ENCODE measurements at regions not wholly inside any gene's neighbourhood (a gene's known extent, or its start where the extent isn't known, plus 50 kb on each side); places are given as distances from the start of the nearest gene placed in this dataset.

DNA sequence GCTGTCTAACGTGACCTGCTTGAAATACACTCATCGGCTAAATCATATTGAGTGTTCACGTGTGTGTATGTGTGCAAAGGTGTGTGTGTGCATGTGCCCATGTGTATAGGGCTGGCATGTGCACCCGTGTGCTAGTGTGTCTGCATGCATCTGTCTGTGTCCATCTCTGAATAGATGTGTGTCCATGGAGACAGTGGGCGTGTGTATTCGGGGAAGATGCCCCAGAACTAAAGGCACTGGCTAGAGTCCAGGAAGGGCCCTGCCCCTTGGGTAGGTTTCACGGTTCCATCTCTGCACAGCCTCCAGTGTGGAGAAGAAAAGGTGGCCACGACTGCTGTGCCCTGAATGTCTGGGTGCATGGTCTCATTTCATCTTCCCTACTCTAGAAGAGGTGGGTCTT lies 220.3 kb downstream of the MN1 start:
- WGBS, 2 donors: 81 to 85% methylated on average over 8 of the region's 8 CpGs
- no peaks in the 10 kb centered on the region for H3K9me3 ChIP-seq (ENCODE audit: control insufficient read depth in 4 of 4, insufficient read depth in 3 of 4, low read length in 3 of 4)
- no peaks in the 10 kb centered on the region for H3K27me3 ChIP-seq (ENCODE audit: control insufficient read depth in 3 of 3, insufficient read depth in 3 of 3, low read length in 2 of 3)
- H3K36me3 ChIP-seq (ENCODE audit: control insufficient read depth in 4 of 4, insufficient read depth in 4 of 4, low read length in 4 of 4): no peaks in the 10 kb centered on the region
- DNase-seq: no peak
- no peak for ATAC-seq (ENCODE audit: insufficient read depth, low FRiP score)
- no peak overlapping the region for H3K4me3 ChIP-seq
- peaks cover 0 to 29% (median 9%) of the 10 kb centered on the region in 5 donors for H3K4me1 ChIP-seq (ENCODE audit: control insufficient read depth in 5 of 5, insufficient read depth in 5 of 5, low read length in 5 of 5)
- no peak overlapping the region for H3K9ac ChIP-seq (ENCODE audit: insufficient read depth in 1 of 2, low read length in 2 of 2)
- TF ChIP-seq, protein P1, sequence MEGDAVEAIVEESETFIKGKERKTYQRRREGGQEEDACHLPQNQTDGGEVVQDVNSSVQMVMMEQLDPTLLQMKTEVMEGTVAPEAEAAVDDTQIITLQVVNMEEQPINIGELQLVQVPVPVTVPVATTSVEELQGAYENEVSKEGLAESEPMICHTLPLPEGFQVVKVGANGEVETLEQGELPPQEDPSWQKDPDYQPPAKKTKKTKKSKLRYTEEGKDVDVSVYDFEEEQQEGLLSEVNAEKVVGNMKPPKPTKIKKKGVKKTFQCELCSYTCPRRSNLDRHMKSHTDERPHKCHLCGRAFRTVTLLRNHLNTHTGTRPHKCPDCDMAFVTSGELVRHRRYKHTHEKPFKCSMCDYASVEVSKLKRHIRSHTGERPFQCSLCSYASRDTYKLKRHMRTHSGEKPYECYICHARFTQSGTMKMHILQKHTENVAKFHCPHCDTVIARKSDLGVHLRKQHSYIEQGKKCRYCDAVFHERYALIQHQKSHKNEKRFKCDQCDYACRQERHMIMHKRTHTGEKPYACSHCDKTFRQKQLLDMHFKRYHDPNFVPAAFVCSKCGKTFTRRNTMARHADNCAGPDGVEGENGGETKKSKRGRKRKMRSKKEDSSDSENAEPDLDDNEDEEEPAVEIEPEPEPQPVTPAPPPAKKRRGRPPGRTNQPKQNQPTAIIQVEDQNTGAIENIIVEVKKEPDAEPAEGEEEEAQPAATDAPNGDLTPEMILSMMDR (IDR thresholded peaks at IDR 0.05; ENCODE audit: control extremely low read depth, extremely low read depth): no peak
- no peak overlapping the region for H3K27ac ChIP-seq (ENCODE audit: low read depth in 1 of 2, low read length in 1 of 2)

DNA sequence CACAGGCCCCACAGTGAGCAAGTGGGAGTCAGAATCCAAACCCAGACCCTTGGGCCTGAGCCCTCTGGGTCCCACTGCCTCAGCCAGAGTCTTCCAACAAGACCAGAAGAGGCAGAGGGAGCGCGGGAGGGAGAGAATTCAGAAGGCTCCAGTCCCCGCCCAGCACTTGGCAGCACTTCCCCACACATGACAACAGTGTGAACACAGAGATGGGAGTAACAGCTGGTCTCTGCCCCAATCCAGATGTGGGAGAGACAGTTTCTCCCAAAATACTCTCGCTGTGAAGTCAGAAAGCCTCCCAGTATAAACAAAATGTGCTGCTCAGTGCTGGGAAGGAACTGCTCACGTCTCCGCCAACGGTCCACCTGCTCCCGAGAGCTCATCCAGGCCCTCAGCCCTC lies 219.9 kb downstream of the MN1 start:
- H3K36me3 ChIP-seq (ENCODE audit: control insufficient read depth in 4 of 4, insufficient read depth in 4 of 4, low read length in 4 of 4): no peaks in the 10 kb centered on the region
- 71 to 78% methylated on average over 8 of the region's 8 CpGs for WGBS, 2 donors
- TF ChIP-seq, protein P1 (IDR thresholded peaks at IDR 0.05; ENCODE audit: control extremely low read depth, extremely low read depth): no peak
- peak; percentile 94 to 98 (median 97) for DNase-seq
- H3K4me3 ChIP-seq: no peak overlapping the region
- H3K9me3 ChIP-seq (ENCODE audit: control insufficient read depth in 4 of 4, insufficient read depth in 3 of 4, low read length in 3 of 4): no peaks in the 10 kb centered on the region
- no peak for ATAC-seq (ENCODE audit: insufficient read depth, low FRiP score)
- H3K27ac ChIP-seq (ENCODE audit: low read depth in 1 of 2, low read length in 1 of 2): no peak overlapping the region
- H3K9ac ChIP-seq (ENCODE audit: insufficient read depth in 1 of 2, low read length in 2 of 2): no peak overlapping the region
- H3K4me1 ChIP-seq (ENCODE audit: control insufficient read depth in 5 of 5, insufficient read depth in 5 of 5, low read length in 5 of 5): peaks cover 0 to 25% (median 4%) of the 10 kb centered on the region in 5 donors
- H3K27me3 ChIP-seq (ENCODE audit: control insufficient read depth in 3 of 3, insufficient read depth in 3 of 3, low read length in 2 of 3): no peaks in the 10 kb centered on the region

DNA sequence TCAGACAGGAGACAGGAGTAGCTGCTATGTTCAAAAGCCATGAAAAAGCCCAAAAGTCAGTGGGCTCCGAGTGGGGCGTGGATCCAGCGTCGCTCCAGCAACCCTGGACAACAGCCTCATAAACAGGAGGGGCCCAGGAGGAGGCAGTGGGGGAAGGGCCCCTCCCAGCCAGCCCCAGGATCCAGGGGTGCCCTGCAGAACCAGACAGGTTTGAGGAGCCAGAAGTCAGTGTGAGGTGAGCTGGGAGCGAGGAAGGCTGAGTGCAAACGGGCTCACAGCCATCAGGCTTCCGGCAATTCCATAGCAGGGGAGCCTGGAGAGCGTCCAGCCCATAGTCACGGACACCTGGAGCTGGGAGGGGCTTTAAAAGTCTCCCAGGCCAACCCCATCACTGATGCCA lies 217.7 kb downstream of the MN1 start:
- TF ChIP-seq, protein P1 (IDR thresholded peaks at IDR 0.05; ENCODE audit: control extremely low read depth, extremely low read depth): no peak
- H3K27ac ChIP-seq (ENCODE audit: low read depth in 1 of 2, low read length in 1 of 2): no peak overlapping the region
- DNase-seq (no peak), ATAC-seq (ENCODE audit: insufficient read depth, low FRiP score) (no peak)
- no peaks in the 10 kb centered on the region for H3K27me3 ChIP-seq (ENCODE audit: control insufficient read depth in 3 of 3, insufficient read depth in 3 of 3, low read length in 2 of 3)
- peaks cover 0 to 14% (median 0%) of the 10 kb centered on the region in 5 donors for H3K4me1 ChIP-seq (ENCODE audit: control insufficient read depth in 5 of 5, insufficient read depth in 5 of 5, low read length in 5 of 5)
- H3K36me3 ChIP-seq (ENCODE audit: control insufficient read depth in 4 of 4, insufficient read depth in 4 of 4, low read length in 4 of 4): no peaks in the 10 kb centered on the region
- no peak overlapping the region for H3K9ac ChIP-seq (ENCODE audit: insufficient read depth in 1 of 2, low read length in 2 of 2)
- no peaks in the 10 kb centered on the region for H3K9me3 ChIP-seq (ENCODE audit: control insufficient read depth in 4 of 4, insufficient read depth in 3 of 4, low read length in 3 of 4)
- no peak overlapping the region for H3K4me3 ChIP-seq
- 70 to 89% methylated on average over 9 of the region's 9 CpGs for WGBS, 2 donors

DNA sequence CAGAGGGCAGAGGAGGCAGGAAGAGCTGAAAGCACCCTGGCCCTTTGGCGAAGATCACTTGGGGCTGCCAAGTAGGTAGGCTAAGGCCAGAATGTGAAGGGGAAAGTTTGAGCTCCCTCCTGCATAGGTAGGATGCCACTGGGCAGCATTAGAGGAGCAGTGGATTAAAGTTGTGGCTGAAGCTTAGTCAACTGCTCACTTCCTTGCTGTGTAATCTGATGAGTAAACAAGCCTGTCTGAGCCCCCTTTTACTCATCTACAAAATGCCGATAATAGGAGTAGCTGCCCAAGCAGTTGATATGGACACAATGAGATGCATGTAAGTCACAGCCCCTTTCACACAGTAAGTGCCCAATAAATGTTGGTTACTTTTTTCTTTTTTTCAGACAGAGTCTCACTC lies 216.4 kb downstream of the MN1 start:
- TF ChIP-seq, protein P1 (IDR thresholded peaks at IDR 0.05; ENCODE audit: control extremely low read depth, extremely low read depth): no peak
- ATAC-seq (ENCODE audit: insufficient read depth, low FRiP score) (no peak), DNase-seq (no peak)
- Histone ChIP-seq H3K9ac (ENCODE audit: insufficient read depth in 1 of 2, low read length in 2 of 2) (no peak overlapping the region), H3K9me3 (ENCODE audit: control insufficient read depth in 4 of 4, insufficient read depth in 3 of 4, low read length in 3 of 4) (no peaks in the 10 kb centered on the region), H3K36me3 (ENCODE audit: control insufficient read depth in 4 of 4, insufficient read depth in 4 of 4, low read length in 4 of 4) (no peaks in the 10 kb centered on the region), H3K27me3 (ENCODE audit: control insufficient read depth in 3 of 3, insufficient read depth in 3 of 3, low read length in 2 of 3) (no peaks in the 10 kb centered on the region), H3K4me1 (ENCODE audit: control insufficient read depth in 5 of 5, insufficient read depth in 5 of 5, low read length in 5 of 5) (peaks cover 0 to 14% (median 0%) of the 10 kb centered on the region in 5 donors), H3K27ac (ENCODE audit: low read depth in 1 of 2, low read length in 1 of 2) (no peak overlapping the region), H3K4me3 (no peak overlapping the region)
- 61 to 67% methylated on average over 2 of the region's 2 CpGs for WGBS, 2 donors

All from lung (tissue), 11 donors.